CD14-positive monocyte (primary cell): ENCODE measurements at regions not wholly inside any gene's neighbourhood (a gene's known extent, or its start where the extent isn't known, plus 50 kb on each side); places are given as distances from the start of the nearest gene placed in this dataset.

Experiments used
- DNase-seq, 3 donors: peaks; one replicate each; pipeline ENCODE4 v3.0.0-alpha.2; 2011 to 2022
- H2AFZ ChIP-seq: 2 replicates; pipeline ENCODE4 v1.6.0; 2012; ENCODE audit warnings: mild to moderate bottlenecking, low read depth, low read length, inconsistent platforms; ENCODE audit not compliant: insufficient read depth, poor library complexity, severe bottlenecking
- H3K27ac ChIP-seq, 2 donors: 1 replicate in 1 of 2; 2 replicates in 1 of 2; pipeline ENCODE4 v1.5.1; 2012 to 2013; ENCODE audit warnings: low read length in 2 of 2, control low read depth in 1 of 2, inconsistent platforms in 1 of 2, low read depth in 1 of 2, mild to moderate bottlenecking in 1 of 2
- H3K27me3 ChIP-seq, 2 donors: one replicate each; pipeline versions ENCODE4 v1.6.0 to v1.6.1; 2011 to 2013; ENCODE audit warnings: low read length in 2 of 2; ENCODE audit not compliant: control insufficient read depth in 2 of 2, insufficient read depth in 2 of 2
- H3K36me3 ChIP-seq, 2 donors: replicated peaks in 1 of 2; 1 replicate in 1 of 2; 2 replicates in 1 of 2; pipeline versions ENCODE4 v1.5.1 to v1.6.1; 2012 to 2013; ENCODE audit warnings: low read length in 2 of 2, control low read depth in 1 of 2, inconsistent platforms in 1 of 2, mild to moderate bottlenecking in 1 of 2; ENCODE audit not compliant: insufficient read depth in 2 of 2, control insufficient read depth in 1 of 2
- H3K4me1 ChIP-seq, 2 donors: 1 replicate in 1 of 2; 2 replicates in 1 of 2; pipeline versions ENCODE4 v1.5.1 to v1.6.1; 2012 to 2013; ENCODE audit warnings: low read length in 2 of 2, control low read depth in 1 of 2, inconsistent platforms in 1 of 2, mild to moderate bottlenecking in 1 of 2, moderate library complexity in 1 of 2; ENCODE audit not compliant: insufficient read depth in 2 of 2, control insufficient read depth in 1 of 2
- H3K4me2 ChIP-seq: replicated peaks from 2 replicates; pipeline ENCODE3; 2012; ENCODE audit warnings: low read length, moderate library complexity, mild to moderate bottlenecking; ENCODE audit not compliant: poor library complexity, severe bottlenecking; ENCODE audit errors: extremely low read depth
- H3K4me3 ChIP-seq, 3 experiments: fragments of 200-600 bp in 1 of 3; sonication (generic) in 1 of 3; replicated peaks in 1 of 3; 1 replicate in 2 of 3; 2 replicates in 1 of 3; pipeline ENCODE4 v1.5.1; 2011 to 2013; ENCODE audit warnings: low read length in 3 of 3, mild to moderate bottlenecking in 3 of 3, control low read depth in 2 of 3, low read depth in 2 of 3, inconsistent platforms in 1 of 3, moderate library complexity in 1 of 3
- H3K79me2 ChIP-seq: 2 replicates; pipeline ENCODE4 v1.6.0; 2012; ENCODE audit warnings: mild to moderate bottlenecking, control low read depth, inconsistent platforms, low read length, moderate library complexity; ENCODE audit not compliant: insufficient read depth
- H3K9ac ChIP-seq: 2 replicates; pipeline ENCODE4 v1.6.0; 2017; ENCODE audit warnings: low read length, mild to moderate bottlenecking; ENCODE audit not compliant: insufficient read depth, poor library complexity, severe bottlenecking
- H3K9me3 ChIP-seq, 2 donors: replicated peaks in 1 of 2; 1 replicate in 1 of 2; 2 replicates in 1 of 2; pipeline versions ENCODE4 v1.5.1 to v1.6.1; 2012 to 2013; ENCODE audit warnings: low read length in 2 of 2, control low read depth in 1 of 2; ENCODE audit not compliant: control insufficient read depth in 1 of 2, insufficient read depth in 1 of 2
- H4K20me1 ChIP-seq: 2 replicates; pipeline ENCODE4 v1.6.0; 2012; ENCODE audit warnings: mild to moderate bottlenecking, low read length, control low read depth, moderate library complexity; ENCODE audit not compliant: insufficient read depth
- H3K27ac Mint-ChIP-seq, 7 donors: one replicate each; pipeline ENCODE4 v1.8.0; 2020; ENCODE audit warnings: mild to moderate bottlenecking in 7 of 7, mixed read lengths in 7 of 7, moderate library complexity in 6 of 7, inconsistent platforms in 2 of 7
- H3K27me3 Mint-ChIP-seq, 3 donors: one replicate each; pipeline ENCODE4 v1.8.0; 2021 to 2022; ENCODE audit warnings: low read depth in 3 of 3, mild to moderate bottlenecking in 3 of 3, mixed read lengths in 3 of 3, moderate library complexity in 3 of 3, inconsistent platforms in 1 of 3
- H3K36me3 Mint-ChIP-seq, 2 donors: one replicate each; pipeline ENCODE4 v1.8.0; 2020; ENCODE audit warnings: mixed read lengths in 2 of 2, inconsistent platforms in 1 of 2, mild to moderate bottlenecking in 1 of 2
- H3K4me1 Mint-ChIP-seq: one replicate; pipeline ENCODE4 v1.8.0; 2020; ENCODE audit warnings: mild to moderate bottlenecking, mixed read lengths
- H3K4me3 Mint-ChIP-seq, 2 donors: one replicate each; pipeline ENCODE4 v1.8.0; 2020; ENCODE audit warnings: mild to moderate bottlenecking in 2 of 2, mixed read lengths in 2 of 2, moderate library complexity in 1 of 2
- H3K9me3 Mint-ChIP-seq, 7 donors: one replicate each; pipeline ENCODE4 v1.8.0; 2020 to 2022; ENCODE audit warnings: mixed read lengths in 7 of 7, mild to moderate bottlenecking in 6 of 7, moderate library complexity in 6 of 7, inconsistent platforms in 2 of 7
- WGBS: methylation state at CpG from one replicate; pipeline ENCODE4 v1.1.5; 2013; ENCODE audit warnings: missing lambda C conversion rate; ENCODE audit not compliant: insufficient coverage; 5-methylcytosine and 5-hydroxymethylcytosine counted together
- intact Hi-C, 2 donors: fragments of 100-400 bp; cut with micrococcal nuclease; formaldehyde crosslinking; loops; one replicate each; pipeline versions ENCODE4 v1.15.0 to v1.15.1; 2023
- TF ChIP-seq, protein P1 (sequence below): fragments of 200-600 bp; IDR thresholded peaks from one replicate; pipeline ENCODE4 v1.8.0; 2022; ENCODE audit warnings: antibody characterized with exemption, mild to moderate bottlenecking

GRCh38 chr20:30921286-30922071 is 336.0 kb upstream of the DEFB115 start:
- peaks cover 25 to 51% (median 35%) of the 10 kb centered on the region in 7 donors for H3K9me3 Mint-ChIP-seq
- Histone ChIP-seq H3K4me1 (no peaks in the 10 kb centered on the region), H3K27me3 (no peaks in the 10 kb centered on the region), H3K79me2 (no peaks in the 10 kb centered on the region), H3K4me3 (no peak overlapping the region), H3K9ac (no peak overlapping the region), H3K9me3 (peaks cover 31 to 32% of the 10 kb centered on the region in 2 donors), H3K4me2 (no peak overlapping the region), H3K27ac (no peak overlapping the region), H2AFZ (no peak overlapping the region), H4K20me1 (no peaks in the 10 kb centered on the region), H3K36me3 (no peaks in the 10 kb centered on the region)
- DNase-seq = no peak
- peaks cover 0 to 3% (median 0%) of the 10 kb centered on the region in 3 donors for H3K27me3 Mint-ChIP-seq
- no peaks in the 10 kb centered on the region for H3K36me3 Mint-ChIP-seq
- intact Hi-C loops = no loop called here
- H3K4me3 Mint-ChIP-seq = no peak overlapping the region
- TF ChIP-seq, protein P1, sequence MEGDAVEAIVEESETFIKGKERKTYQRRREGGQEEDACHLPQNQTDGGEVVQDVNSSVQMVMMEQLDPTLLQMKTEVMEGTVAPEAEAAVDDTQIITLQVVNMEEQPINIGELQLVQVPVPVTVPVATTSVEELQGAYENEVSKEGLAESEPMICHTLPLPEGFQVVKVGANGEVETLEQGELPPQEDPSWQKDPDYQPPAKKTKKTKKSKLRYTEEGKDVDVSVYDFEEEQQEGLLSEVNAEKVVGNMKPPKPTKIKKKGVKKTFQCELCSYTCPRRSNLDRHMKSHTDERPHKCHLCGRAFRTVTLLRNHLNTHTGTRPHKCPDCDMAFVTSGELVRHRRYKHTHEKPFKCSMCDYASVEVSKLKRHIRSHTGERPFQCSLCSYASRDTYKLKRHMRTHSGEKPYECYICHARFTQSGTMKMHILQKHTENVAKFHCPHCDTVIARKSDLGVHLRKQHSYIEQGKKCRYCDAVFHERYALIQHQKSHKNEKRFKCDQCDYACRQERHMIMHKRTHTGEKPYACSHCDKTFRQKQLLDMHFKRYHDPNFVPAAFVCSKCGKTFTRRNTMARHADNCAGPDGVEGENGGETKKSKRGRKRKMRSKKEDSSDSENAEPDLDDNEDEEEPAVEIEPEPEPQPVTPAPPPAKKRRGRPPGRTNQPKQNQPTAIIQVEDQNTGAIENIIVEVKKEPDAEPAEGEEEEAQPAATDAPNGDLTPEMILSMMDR = no peak
- no peak overlapping the region for H3K27ac Mint-ChIP-seq
- no peaks in the 10 kb centered on the region for H3K4me1 Mint-ChIP-seq
- 88% methylated on average over 25 of the region's 57 CpGs for WGBS

DNA sequence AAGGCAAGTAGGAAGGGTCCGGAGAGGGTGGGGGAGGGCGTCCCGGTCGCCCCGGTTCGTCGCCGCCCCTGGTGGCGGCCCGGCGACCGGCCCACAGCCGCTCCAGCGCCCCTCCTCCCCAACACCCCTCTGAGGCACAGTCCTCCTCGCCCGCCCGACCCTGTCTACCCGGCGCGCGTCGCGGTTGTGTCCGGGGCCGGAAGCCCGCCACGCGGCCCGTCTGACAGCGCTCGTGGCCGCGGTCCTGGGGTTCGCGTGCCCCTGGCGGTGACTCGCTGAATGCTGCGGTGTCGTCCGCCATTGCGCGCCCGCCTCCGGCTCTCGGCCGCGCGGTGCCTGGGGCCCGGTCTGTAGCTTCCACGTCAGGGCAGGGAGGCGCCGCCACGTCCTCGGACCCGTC is 335.3 kb upstream of the DEFB115 start:
- TF ChIP-seq, protein P1 = no peak
- 56% methylated on average over 52 of the region's 55 CpGs for WGBS
- no peak overlapping the region for H3K27ac ChIP-seq
- no peak overlapping the region for H3K4me2 ChIP-seq
- Mint-ChIP-seq H3K27ac (no peak overlapping the region), H3K27me3 (peaks cover 0 to 2% (median 0%) of the 10 kb centered on the region in 3 donors), H3K9me3 (peaks cover 25 to 52% (median 35%) of the 10 kb centered on the region in 7 donors), H3K36me3 (no peaks in the 10 kb centered on the region), H3K4me1 (no peaks in the 10 kb centered on the region), H3K4me3 (no peak overlapping the region)
- H3K4me1 ChIP-seq = no peaks in the 10 kb centered on the region
- no peaks in the 10 kb centered on the region for H3K36me3 ChIP-seq
- H4K20me1 ChIP-seq = no peaks in the 10 kb centered on the region
- DNase-seq = no peak
- H3K4me3 ChIP-seq = no peak overlapping the region
- H3K27me3 ChIP-seq = no peaks in the 10 kb centered on the region
- H3K79me2 ChIP-seq = no peaks in the 10 kb centered on the region
- H2AFZ ChIP-seq = no peak overlapping the region
- no peak overlapping the region for H3K9ac ChIP-seq
- peaks cover 31 to 32% of the 10 kb centered on the region in 2 donors for H3K9me3 ChIP-seq
- intact Hi-C loops = no loop called here
